ENCODE measurements at regions not wholly inside any gene's neighbourhood (a gene's known extent, or its start where the extent isn't known, plus 50 kb on each side); places are given as distances from the start of the nearest gene placed in this dataset.
A peak's percentile ranks its signal among the peaks of the same experiment; 100 is the strongest.

- no peak for TF ChIP-seq EZH2phosphoT487 (IDR thresholded peaks at IDR 0.05; ENCODE audit: borderline replicate concordance, low read depth, low read length)
- no peak for TF ChIP-seq CTCF (conservative IDR thresholded peaks at IDR 0.05; ENCODE audit: low read length)
- Histone ChIP-seq H2AFZ (ENCODE audit: low read length) (peak overlapping the region; percentile 31; the same call in 1 of the 2 replicates), H3K4me3 (ENCODE audit: low read depth, low read length, poor library complexity, severe bottlenecking) (no peak overlapping the region), H3K27ac (ENCODE audit: low read depth, low read length, poor library complexity, severe bottlenecking) (no peak overlapping the region), H3K9me2 (ENCODE audit: insufficient read depth, low read length) (no peaks in the 10 kb centered on the region), H4K20me1 (ENCODE audit: insufficient read depth, low read length) (no peaks in the 10 kb centered on the region), H3K36me3 (ENCODE audit: insufficient read depth, low read length) (no peaks in the 10 kb centered on the region), H3K4me2 (ENCODE audit: low read length) (no peak overlapping the region), H3K9me3 (ENCODE audit: low read length) (no peaks in the 10 kb centered on the region), H3K4me1 (ENCODE audit: insufficient read depth, low read length, poor library complexity, severe bottlenecking) (peaks cover 47% of the 10 kb centered on the region), H3K79me2 (ENCODE audit: insufficient read depth, low read depth, low read length) (no peaks in the 10 kb centered on the region)
- intact Hi-C loops (cut with micrococcal nuclease; ENCODE audit: unreplicated experiment), result no loop called here
- no peak for DNase-seq (ENCODE audit: low spot score)
- ChIA-PET POLR2A (no interaction called here), CTCF (ENCODE audit: unreplicated experiment) (no interaction called here)
- BruUV-seq (replicated peaks), result no TSS peak
Measured at GRCh38 chr3:18898911-18899310, 249.4 kb upstream of the KCNH8 start.

DNA sequence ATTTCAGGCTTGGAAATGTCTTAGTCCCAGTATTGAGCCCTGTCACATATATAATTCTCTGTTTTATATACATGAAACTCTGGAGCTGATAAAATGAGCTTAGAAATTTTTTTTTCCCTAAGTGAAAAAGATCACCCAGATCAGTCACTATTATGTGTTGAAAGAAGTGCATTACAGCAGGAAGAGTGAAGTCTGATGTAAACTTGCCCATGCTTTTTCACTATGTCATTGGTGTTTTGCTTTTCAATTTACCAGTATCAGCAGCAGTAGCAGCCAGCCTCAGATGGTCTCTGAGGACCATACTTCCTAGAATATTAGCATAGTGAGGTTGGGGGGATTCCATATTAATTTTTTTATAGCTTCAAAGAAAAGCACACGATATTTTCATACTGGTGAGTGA is 255.6 kb upstream of the KCNH8 start:
- ChIA-PET CTCF (ENCODE audit: unreplicated experiment) (no interaction called here), POLR2A (interaction anchor here (0.7 to 1.2 kb wide), 4 partner anchors 12 to 92 kb away, joined by 3 to 7 read pairs (median 3); no protein-coding TSS in a partner anchor)
- H3K27ac ChIP-seq (ENCODE audit: low read depth, low read length, poor library complexity, severe bottlenecking), result no peak overlapping the region
- H2AFZ ChIP-seq (ENCODE audit: low read length), result peak overlapping the region; percentile 72; the same call in 1 of the 2 replicates
- H4K20me1 ChIP-seq (ENCODE audit: insufficient read depth, low read length), result no peaks in the 10 kb centered on the region
- no peaks in the 10 kb centered on the region for H3K36me3 ChIP-seq (ENCODE audit: insufficient read depth, low read length)
- no peak for DNase-seq (ENCODE audit: low spot score)
- TF ChIP-seq EZH2phosphoT487 (IDR thresholded peaks at IDR 0.05; ENCODE audit: borderline replicate concordance, low read depth, low read length) (no peak), CTCF (conservative IDR thresholded peaks at IDR 0.05; ENCODE audit: low read length) (no peak)
- intact Hi-C loops (cut with micrococcal nuclease; ENCODE audit: unreplicated experiment), result no loop called here
- peaks cover 39% of the 10 kb centered on the region for H3K4me1 ChIP-seq (ENCODE audit: insufficient read depth, low read length, poor library complexity, severe bottlenecking)
- peak overlapping the region; percentile 6; the same call in 1 of the 2 replicates for H3K4me2 ChIP-seq (ENCODE audit: low read length)
- no peaks in the 10 kb centered on the region for H3K9me3 ChIP-seq (ENCODE audit: low read length)
- H3K9me2 ChIP-seq (ENCODE audit: insufficient read depth, low read length), result no peaks in the 10 kb centered on the region
- H3K4me3 ChIP-seq (ENCODE audit: low read depth, low read length, poor library complexity, severe bottlenecking), result no peak overlapping the region
- no TSS peak for BruUV-seq (replicated peaks)
- no peaks in the 10 kb centered on the region for H3K79me2 ChIP-seq (ENCODE audit: insufficient read depth, low read depth, low read length)

GRCh38 chr3:18892047-18892446 is 256.3 kb upstream of the KCNH8 start:
- H4K20me1 ChIP-seq (ENCODE audit: insufficient read depth, low read length), result no peaks in the 10 kb centered on the region
- POLR2A ChIA-PET, result interaction anchor here (0.7 to 2.0 kb wide), 4 partner anchors 9 to 26 kb away, joined by 3 to 10 read pairs (median 6); no protein-coding TSS in a partner anchor
- DNase-seq (ENCODE audit: low spot score), result no peak
- no peaks in the 10 kb centered on the region for H3K79me2 ChIP-seq (ENCODE audit: insufficient read depth, low read depth, low read length)
- H3K36me3 ChIP-seq (ENCODE audit: insufficient read depth, low read length), result no peaks in the 10 kb centered on the region
- no peaks in the 10 kb centered on the region for H3K9me2 ChIP-seq (ENCODE audit: insufficient read depth, low read length)
- no TSS peak for BruUV-seq (replicated peaks)
- peak overlapping the region; percentile 72; the same call in 1 of the 2 replicates for H2AFZ ChIP-seq (ENCODE audit: low read length)
- TF ChIP-seq CTCF (conservative IDR thresholded peaks at IDR 0.05; ENCODE audit: low read length) (no peak), EZH2phosphoT487 (IDR thresholded peaks at IDR 0.05; ENCODE audit: borderline replicate concordance, low read depth, low read length) (no peak)
- H3K4me2 ChIP-seq (ENCODE audit: low read length), result no peak overlapping the region
- peaks cover 39% of the 10 kb centered on the region for H3K4me1 ChIP-seq (ENCODE audit: insufficient read depth, low read length, poor library complexity, severe bottlenecking)
- no peak overlapping the region for H3K4me3 ChIP-seq (ENCODE audit: low read depth, low read length, poor library complexity, severe bottlenecking)
- H3K27ac ChIP-seq (ENCODE audit: low read depth, low read length, poor library complexity, severe bottlenecking), result no peak overlapping the region
- H3K9me3 ChIP-seq (ENCODE audit: low read length), result no peaks in the 10 kb centered on the region
- CTCF ChIA-PET (ENCODE audit: unreplicated experiment), result no interaction called here
- intact Hi-C loops (cut with micrococcal nuclease; ENCODE audit: unreplicated experiment), result no loop called here

Data from OCI-LY7 (cell line).